ENCODE measurements at regions not wholly inside any gene's neighbourhood (a gene's known extent, or its start where the extent isn't known, plus 50 kb on each side); places are given as distances from the start of the nearest gene placed in this dataset.

DNA sequence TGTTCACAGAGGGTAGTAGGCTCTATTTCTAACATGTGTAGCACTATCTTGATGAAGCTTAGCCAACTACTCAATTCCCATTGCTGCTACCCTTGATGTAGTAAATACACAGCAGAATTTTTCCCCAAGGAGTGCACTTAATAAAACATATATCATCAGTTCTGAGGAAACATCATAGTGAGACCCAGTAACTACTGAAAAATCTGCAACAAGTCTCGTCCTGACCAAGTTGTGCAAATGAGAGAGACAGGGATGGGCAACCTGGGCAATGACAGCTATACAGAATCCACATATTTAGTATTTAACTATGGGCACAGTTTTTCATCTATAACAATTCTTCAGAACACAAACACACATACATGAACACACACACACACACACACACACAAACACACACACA, 1073.8 kb upstream of the SORCS1 start (continued):
- no peak for TF ChIP-seq ZNF331 (CRISPR knock-in tag; IDR thresholded peaks at IDR 0.05; ENCODE audit: low read depth)

DNA sequence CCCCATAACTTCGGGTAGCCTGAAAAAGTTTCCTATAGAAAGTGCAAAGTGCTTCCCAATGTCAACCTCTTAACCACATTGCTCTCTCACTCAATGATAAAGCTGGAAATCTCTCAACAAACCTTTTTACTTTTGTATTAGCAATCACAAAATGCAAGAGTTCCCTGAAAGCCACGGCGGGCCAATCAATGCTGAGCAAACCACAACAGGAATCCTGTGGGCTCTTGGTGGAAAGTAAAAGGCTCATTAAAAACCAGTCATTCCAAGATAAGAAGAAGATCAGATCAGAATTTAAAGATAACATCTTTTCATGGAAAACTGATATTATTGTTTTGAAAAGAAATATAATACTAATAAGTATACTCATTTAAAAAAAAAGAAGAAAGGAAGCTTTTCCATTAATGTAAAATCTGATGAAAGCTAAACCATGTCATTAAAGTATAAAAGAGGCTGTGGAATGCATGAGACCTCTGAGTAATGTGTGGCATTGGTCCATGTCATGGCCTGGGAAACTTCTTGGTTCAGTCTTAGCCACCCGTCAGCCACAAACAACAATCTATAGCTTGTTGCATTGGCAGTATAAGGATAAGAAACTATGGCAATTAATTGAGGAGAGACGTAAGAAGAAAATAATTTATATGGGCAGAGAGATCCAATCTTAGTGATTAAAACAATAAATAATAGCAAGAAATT, 1066.1 kb upstream of the SORCS1 start:
- Histone ChIP-seq H3K4me3 (no peak overlapping the region), H3K4me1 (ENCODE audit: insufficient read depth) (no peaks in the 10 kb centered on the region), H3K27me3 (ENCODE audit: insufficient read depth) (no peaks in the 10 kb centered on the region), H3K4me2 (no peak overlapping the region), H4K20me1 (replicated peaks; ENCODE audit: insufficient read depth) (no peaks in the 10 kb centered on the region), H3F3A (replicated peaks; ENCODE audit: low read depth) (no peaks in the 10 kb centered on the region), H3K36me3 (ENCODE audit: insufficient read depth) (no peaks in the 10 kb centered on the region), H3K79me2 (replicated peaks; ENCODE audit: insufficient read depth) (no peaks in the 10 kb centered on the region), H3K27ac (ENCODE audit: low read depth) (no peak overlapping the region), H3K9me2 (ENCODE audit: insufficient read depth) (no peaks in the 10 kb centered on the region), H2AFZ (no peak overlapping the region)
- H3K36me3 Mint-ChIP-seq (ENCODE audit: low read depth), result no peaks in the 10 kb centered on the region
- peaks cover 2% of the 10 kb centered on the region; the same call in 1 of the 3 replicates for H3K4me1 Mint-ChIP-seq
- no peaks in the 10 kb centered on the region for H3K9me3 Mint-ChIP-seq
- no peak for ATAC-seq
- TF ChIP-seq EZH2 (IDR thresholded peaks at IDR 0.05; ENCODE audit: low read depth, unreplicated experiment) (no peak), ZNF114 (CRISPR knock-in tag; IDR thresholded peaks at IDR 0.05) (no peak), NANOG (IDR thresholded peaks at IDR 0.05; ENCODE audit: borderline replicate concordance) (no peak), JUNB (IDR thresholded peaks at IDR 0.05; ENCODE audit: unreplicated experiment) (no peak)
- TF ChIP-seq, protein P1, sequence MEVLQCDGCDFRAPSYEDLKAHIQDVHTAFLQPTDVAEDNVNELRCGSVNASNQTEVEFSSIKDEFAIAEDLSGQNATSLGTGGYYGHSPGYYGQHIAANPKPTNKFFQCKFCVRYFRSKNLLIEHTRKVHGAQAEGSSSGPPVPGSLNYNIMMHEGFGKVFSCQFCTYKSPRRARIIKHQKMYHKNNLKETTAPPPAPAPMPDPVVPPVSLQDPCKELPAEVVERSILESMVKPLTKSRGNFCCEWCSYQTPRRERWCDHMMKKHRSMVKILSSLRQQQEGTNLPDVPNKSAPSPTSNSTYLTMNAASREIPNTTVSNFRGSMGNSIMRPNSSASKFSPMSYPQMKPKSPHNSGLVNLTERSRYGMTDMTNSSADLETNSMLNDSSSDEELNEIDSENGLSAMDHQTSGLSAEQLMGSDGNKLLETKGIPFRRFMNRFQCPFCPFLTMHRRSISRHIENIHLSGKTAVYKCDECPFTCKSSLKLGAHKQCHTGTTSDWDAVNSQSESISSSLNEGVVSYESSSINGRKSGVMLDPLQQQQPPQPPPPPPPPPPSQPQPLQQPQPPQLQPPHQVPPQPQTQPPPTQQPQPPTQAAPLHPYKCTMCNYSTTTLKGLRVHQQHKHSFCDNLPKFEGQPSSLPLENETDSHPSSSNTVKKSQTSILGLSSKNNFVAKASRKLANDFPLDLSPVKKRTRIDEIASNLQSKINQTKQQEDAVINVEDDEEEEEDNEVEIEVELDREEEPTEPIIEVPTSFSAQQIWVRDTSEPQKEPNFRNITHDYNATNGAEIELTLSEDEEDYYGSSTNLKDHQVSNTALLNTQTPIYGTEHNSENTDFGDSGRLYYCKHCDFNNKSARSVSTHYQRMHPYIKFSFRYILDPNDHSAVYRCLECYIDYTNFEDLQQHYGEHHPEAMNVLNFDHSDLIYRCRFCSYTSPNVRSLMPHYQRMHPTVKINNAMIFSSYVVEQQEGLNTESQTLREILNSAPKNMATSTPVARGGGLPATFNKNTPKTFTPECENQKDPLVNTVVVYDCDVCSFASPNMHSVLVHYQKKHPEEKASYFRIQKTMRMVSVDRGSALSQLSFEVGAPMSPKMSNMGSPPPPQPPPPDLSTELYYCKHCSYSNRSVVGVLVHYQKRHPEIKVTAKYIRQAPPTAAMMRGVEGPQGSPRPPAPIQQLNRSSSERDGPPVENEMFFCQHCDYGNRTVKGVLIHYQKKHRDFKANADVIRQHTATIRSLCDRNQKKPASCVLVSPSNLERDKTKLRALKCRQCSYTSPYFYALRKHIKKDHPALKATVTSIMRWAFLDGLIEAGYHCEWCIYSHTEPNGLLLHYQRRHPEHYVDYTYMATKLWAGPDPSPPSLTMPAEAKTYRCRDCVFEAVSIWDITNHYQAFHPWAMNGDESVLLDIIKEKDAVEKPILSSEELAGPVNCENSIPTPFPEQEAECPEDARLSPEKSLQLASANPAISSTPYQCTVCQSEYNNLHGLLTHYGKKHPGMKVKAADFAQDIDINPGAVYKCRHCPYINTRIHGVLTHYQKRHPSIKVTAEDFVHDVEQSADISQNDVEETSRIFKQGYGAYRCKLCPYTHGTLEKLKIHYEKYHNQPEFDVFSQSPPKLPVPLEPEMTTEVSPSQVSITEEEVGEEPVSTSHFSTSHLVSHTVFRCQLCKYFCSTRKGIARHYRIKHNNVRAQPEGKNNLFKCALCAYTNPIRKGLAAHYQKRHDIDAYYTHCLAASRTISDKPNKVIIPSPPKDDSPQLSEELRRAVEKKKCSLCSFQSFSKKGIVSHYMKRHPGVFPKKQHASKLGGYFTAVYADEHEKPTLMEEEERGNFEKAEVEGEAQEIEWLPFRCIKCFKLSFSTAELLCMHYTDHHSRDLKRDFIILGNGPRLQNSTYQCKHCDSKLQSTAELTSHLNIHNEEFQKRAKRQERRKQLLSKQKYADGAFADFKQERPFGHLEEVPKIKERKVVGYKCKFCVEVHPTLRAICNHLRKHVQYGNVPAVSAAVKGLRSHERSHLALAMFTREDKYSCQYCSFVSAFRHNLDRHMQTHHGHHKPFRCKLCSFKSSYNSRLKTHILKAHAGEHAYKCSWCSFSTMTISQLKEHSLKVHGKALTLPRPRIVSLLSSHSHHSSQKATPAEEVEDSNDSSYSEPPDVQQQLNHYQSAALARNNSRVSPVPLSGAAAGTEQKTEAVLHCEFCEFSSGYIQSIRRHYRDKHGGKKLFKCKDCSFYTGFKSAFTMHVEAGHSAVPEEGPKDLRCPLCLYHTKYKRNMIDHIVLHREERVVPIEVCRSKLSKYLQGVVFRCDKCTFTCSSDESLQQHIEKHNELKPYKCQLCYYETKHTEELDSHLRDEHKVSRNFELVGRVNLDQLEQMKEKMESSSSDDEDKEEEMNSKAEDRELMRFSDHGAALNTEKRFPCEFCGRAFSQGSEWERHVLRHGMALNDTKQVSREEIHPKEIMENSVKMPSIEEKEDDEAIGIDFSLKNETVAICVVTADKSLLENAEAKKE (CRISPR knock-in tag; IDR thresholded peaks at IDR 0.05), result no peak
- TF ChIP-seq, protein P2, sequence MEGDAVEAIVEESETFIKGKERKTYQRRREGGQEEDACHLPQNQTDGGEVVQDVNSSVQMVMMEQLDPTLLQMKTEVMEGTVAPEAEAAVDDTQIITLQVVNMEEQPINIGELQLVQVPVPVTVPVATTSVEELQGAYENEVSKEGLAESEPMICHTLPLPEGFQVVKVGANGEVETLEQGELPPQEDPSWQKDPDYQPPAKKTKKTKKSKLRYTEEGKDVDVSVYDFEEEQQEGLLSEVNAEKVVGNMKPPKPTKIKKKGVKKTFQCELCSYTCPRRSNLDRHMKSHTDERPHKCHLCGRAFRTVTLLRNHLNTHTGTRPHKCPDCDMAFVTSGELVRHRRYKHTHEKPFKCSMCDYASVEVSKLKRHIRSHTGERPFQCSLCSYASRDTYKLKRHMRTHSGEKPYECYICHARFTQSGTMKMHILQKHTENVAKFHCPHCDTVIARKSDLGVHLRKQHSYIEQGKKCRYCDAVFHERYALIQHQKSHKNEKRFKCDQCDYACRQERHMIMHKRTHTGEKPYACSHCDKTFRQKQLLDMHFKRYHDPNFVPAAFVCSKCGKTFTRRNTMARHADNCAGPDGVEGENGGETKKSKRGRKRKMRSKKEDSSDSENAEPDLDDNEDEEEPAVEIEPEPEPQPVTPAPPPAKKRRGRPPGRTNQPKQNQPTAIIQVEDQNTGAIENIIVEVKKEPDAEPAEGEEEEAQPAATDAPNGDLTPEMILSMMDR (conservative IDR thresholded peaks at IDR 0.05; ENCODE audit: low read depth in 2 of 2), result no peak
- no peak overlapping the region for H3K4me3 Mint-ChIP-seq
- DNase-seq (ENCODE audit: low spot score), result no peak
- no peaks in the 10 kb centered on the region for H3K27me3 Mint-ChIP-seq (ENCODE audit: insufficient read depth, low read depth, poor library complexity)
- no peak overlapping the region for H3K27ac Mint-ChIP-seq

All from GM23338 (cell line).